Prostate gland (tissue), 2 donors: ENCODE measurements at regions not wholly inside any gene's neighbourhood (a gene's known extent, or its start where the extent isn't known, plus 50 kb on each side); places are given as distances from the start of the nearest gene placed in this dataset.

Source experiments
- CTCF ChIP-seq, 4 experiments: fragments of 200-600 bp in 2 of 4; fragments of 450-650 bp in 2 of 4; sonication (generic) in 2 of 4; IDR thresholded peaks; 1 replicate in 3 of 4; 2 replicates in 1 of 4; pipeline ENCODE4 v1.5.1; 2016 to 2019; ENCODE audit warnings: antibody characterized with exemption in 4 of 4, mild to moderate bottlenecking in 2 of 4, moderate library complexity in 2 of 4
- POLR2A ChIP-seq: fragments of 450-650 bp; IDR thresholded peaks from one replicate; pipeline ENCODE4 v1.6.1; 2016; ENCODE audit warnings: antibody characterized with exemption, mild to moderate bottlenecking
- POLR2AphosphoS5 ChIP-seq: sonication (generic); formaldehyde crosslinking; IDR thresholded peaks from one replicate; pipeline ENCODE4 v1.6.1; 2017; ENCODE audit warnings: antibody characterized with exemption

- no peak for TF ChIP-seq POLR2A
- no peak for TF ChIP-seq CTCF (IDR thresholded peaks at IDR 0.05)
- TF ChIP-seq POLR2AphosphoS5, result no peak
Observed at GRCh38 chr7:25500393-25500921, 272.2 kb upstream of the NPVF start.
